SK-N-SH (cell line): ENCODE measurements at regions not wholly inside any gene's neighbourhood (a gene's known extent, or its start where the extent isn't known, plus 50 kb on each side); places are given as distances from the start of the nearest gene placed in this dataset.

Source experiments
- EZH2phosphoT487 ChIP-seq: fragments of 200-600 bp; sonication (generic); IDR thresholded peaks from 2 replicates; pipeline ENCODE4 v1.6.1; 2017; ENCODE audit warnings: low read depth, mixed run types, mild to moderate bottlenecking, antibody characterized with exemption, moderate library complexity, borderline replicate concordance
- MXI1 ChIP-seq: IDR thresholded peaks from 2 replicates; pipeline ENCODE4 v1.6.1; 2012; ENCODE audit warnings: mild to moderate bottlenecking, low read depth, low read length, improper control_type of control experiment
- NFIC ChIP-seq: IDR thresholded peaks from 2 replicates; pipeline ENCODE4 v1.4.0; 2012; ENCODE audit warnings: borderline replicate concordance
- POLR2AphosphoS5 ChIP-seq: IDR thresholded peaks from 2 replicates; pipeline ENCODE4 v1.6.1; 2012; ENCODE audit warnings: low read depth, low read length
- RCOR1 ChIP-seq: fragments of 150-350 bp; IDR thresholded peaks from 2 replicates; pipeline ENCODE4 v1.6.1; 2017; ENCODE audit warnings: antibody characterized with exemption, low read length
- TEAD4 ChIP-seq: IDR thresholded peaks from 2 replicates; pipeline ENCODE4 v1.4.0; 2012; ENCODE audit warnings: mild to moderate bottlenecking, borderline replicate concordance; ENCODE audit not compliant: insufficient read depth
- YY1 ChIP-seq: IDR thresholded peaks from 2 replicates; pipeline ENCODE4 v1.4.0; 2012; ENCODE audit warnings: low read depth, mild to moderate bottlenecking
- TF ChIP-seq, protein P1 (sequence below): fragments of 200-600 bp; sonication (generic); IDR thresholded peaks from 2 replicates; pipeline ENCODE4 v1.6.1; 2017; ENCODE audit warnings: antibody characterized with exemption, mild to moderate bottlenecking, moderate library complexity
- TF ChIP-seq, protein P2 (sequence below): IDR thresholded peaks from 2 replicates; pipeline ENCODE4 v1.6.1; 2012; ENCODE audit warnings: mild to moderate bottlenecking, low read depth, low read length, moderate library complexity

DNA sequence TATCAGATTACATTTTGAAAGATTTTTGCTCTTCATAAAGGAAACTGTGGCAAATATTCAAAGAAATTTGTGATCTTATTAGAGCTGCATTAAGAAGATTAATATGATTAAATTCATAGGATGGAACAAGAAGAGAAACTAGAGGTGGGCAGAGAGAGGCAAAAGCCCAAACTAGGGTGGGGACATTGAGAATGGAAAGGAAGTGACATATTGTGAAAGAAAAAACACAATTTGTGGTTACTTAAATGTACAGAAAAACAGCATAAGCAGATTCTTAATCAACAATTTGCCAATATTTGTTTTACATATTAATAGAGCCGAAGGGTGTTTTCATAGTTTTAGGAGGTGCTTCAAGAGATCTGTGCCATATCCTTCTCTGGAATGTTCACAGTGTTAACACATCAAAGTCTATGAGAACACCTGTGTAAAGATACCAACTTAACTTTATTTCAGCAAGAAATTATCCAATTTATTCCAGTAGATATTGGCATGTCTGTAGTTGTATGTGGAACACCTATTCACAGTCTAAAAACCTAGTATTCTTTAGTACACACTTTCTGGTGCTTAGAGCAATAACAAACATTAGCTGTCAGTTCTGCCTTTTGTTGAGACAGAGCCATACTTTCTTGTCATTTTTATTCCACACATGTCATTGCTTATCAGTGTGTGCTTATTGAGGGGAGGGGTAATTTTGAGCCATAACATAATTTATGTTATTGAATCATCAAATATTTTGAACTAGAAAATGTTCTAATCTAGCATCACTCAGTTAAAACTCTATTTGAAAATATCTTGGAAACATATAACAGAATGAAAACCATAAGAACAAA, 401.5 kb downstream of the PTPRC start:
- no peak for TF ChIP-seq POLR2AphosphoS5
- TF ChIP-seq, protein P1, sequence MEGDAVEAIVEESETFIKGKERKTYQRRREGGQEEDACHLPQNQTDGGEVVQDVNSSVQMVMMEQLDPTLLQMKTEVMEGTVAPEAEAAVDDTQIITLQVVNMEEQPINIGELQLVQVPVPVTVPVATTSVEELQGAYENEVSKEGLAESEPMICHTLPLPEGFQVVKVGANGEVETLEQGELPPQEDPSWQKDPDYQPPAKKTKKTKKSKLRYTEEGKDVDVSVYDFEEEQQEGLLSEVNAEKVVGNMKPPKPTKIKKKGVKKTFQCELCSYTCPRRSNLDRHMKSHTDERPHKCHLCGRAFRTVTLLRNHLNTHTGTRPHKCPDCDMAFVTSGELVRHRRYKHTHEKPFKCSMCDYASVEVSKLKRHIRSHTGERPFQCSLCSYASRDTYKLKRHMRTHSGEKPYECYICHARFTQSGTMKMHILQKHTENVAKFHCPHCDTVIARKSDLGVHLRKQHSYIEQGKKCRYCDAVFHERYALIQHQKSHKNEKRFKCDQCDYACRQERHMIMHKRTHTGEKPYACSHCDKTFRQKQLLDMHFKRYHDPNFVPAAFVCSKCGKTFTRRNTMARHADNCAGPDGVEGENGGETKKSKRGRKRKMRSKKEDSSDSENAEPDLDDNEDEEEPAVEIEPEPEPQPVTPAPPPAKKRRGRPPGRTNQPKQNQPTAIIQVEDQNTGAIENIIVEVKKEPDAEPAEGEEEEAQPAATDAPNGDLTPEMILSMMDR, result no peak
- TF ChIP-seq EZH2phosphoT487, result no peak
- TF ChIP-seq MXI1, result no peak
- no peak for TF ChIP-seq YY1
- no peak for TF ChIP-seq RCOR1
- TF ChIP-seq, protein P2, sequence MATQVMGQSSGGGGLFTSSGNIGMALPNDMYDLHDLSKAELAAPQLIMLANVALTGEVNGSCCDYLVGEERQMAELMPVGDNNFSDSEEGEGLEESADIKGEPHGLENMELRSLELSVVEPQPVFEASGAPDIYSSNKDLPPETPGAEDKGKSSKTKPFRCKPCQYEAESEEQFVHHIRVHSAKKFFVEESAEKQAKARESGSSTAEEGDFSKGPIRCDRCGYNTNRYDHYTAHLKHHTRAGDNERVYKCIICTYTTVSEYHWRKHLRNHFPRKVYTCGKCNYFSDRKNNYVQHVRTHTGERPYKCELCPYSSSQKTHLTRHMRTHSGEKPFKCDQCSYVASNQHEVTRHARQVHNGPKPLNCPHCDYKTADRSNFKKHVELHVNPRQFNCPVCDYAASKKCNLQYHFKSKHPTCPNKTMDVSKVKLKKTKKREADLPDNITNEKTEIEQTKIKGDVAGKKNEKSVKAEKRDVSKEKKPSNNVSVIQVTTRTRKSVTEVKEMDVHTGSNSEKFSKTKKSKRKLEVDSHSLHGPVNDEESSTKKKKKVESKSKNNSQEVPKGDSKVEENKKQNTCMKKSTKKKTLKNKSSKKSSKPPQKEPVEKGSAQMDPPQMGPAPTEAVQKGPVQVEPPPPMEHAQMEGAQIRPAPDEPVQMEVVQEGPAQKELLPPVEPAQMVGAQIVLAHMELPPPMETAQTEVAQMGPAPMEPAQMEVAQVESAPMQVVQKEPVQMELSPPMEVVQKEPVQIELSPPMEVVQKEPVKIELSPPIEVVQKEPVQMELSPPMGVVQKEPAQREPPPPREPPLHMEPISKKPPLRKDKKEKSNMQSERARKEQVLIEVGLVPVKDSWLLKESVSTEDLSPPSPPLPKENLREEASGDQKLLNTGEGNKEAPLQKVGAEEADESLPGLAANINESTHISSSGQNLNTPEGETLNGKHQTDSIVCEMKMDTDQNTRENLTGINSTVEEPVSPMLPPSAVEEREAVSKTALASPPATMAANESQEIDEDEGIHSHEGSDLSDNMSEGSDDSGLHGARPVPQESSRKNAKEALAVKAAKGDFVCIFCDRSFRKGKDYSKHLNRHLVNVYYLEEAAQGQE, result no peak
- TF ChIP-seq NFIC, result no peak
- TF ChIP-seq TEAD4, result no peak
